IMR-90 (cell line): ENCODE measurements at regions not wholly inside any gene's neighbourhood (a gene's known extent, or its start where the extent isn't known, plus 50 kb on each side); places are given as distances from the start of the nearest gene placed in this dataset.

Experiments used
- ATAC-seq: fragments of 200-7000 bp; cut with Tn5 transposase; 2 replicates; pipeline ENCODE4 v1.9.1; 2020; ENCODE audit warnings: low read depth, mild to moderate bottlenecking, moderate library complexity
- BruUV-seq: library from RNA; stranded (reverse); fragments of 400-500 nt; replicated peaks from 2 replicates; lab custom pipeline; 2021; lab: Mats Ljungman, UMichigan
- CTCF ChIA-PET: fragments of 300-600 bp; formaldehyde crosslinking; extraction: SDS; loops from one replicate; lab custom pipeline; 2021; ENCODE audit warnings: antibody characterized with exemption; lab: Yijun Ruan, JAX
- POLR2A ChIA-PET: fragments of 300-600 bp; sonication (Branson Sonifier 250); formaldehyde crosslinking; loops from one replicate; lab custom pipeline; 2022; ENCODE audit warnings: antibody characterized with exemption; ENCODE audit not compliant: unreplicated experiment; lab: Charles Lee
- DNase-seq: peaks from one replicate; pipeline ENCODE4 v3.0.0; 2013
- H2AFZ ChIP-seq: replicated peaks from 2 replicates; pipeline ENCODE3; 2013; ENCODE audit warnings: low read length, mild to moderate bottlenecking; ENCODE audit not compliant: poor library complexity
- H2AK5ac ChIP-seq: 2 replicates; pipeline ENCODE4 v1.6.1; 2013; ENCODE audit warnings: low read depth, low read length, inconsistent platforms
- H2AK9ac ChIP-seq: replicated peaks from 2 replicates; pipeline ENCODE3; 2013; ENCODE audit warnings: mild to moderate bottlenecking, low read depth, low read length, moderate library complexity; ENCODE audit not compliant: poor library complexity
- H2BK120ac ChIP-seq: 2 replicates; pipeline ENCODE4 v1.6.1; 2013; ENCODE audit warnings: low read depth, low read length, inconsistent platforms
- H2BK15ac ChIP-seq: 3 replicates; pipeline ENCODE4 v1.6.1; 2013; ENCODE audit warnings: low read depth, low read length, inconsistent platforms
- H2BK20ac ChIP-seq: 2 replicates; pipeline ENCODE4 v1.6.1; 2013; ENCODE audit warnings: low read depth, mild to moderate bottlenecking, inconsistent platforms, low read length, moderate library complexity
- H2BK5ac ChIP-seq: 2 replicates; pipeline ENCODE4 v1.6.1; 2013; ENCODE audit warnings: mild to moderate bottlenecking, low read depth, low read length, inconsistent platforms; ENCODE audit not compliant: poor library complexity, severe bottlenecking
- H3K14ac ChIP-seq: replicated peaks from 2 replicates; pipeline ENCODE4 v1.6.1; 2013; ENCODE audit warnings: low read depth, low read length, inconsistent platforms
- H3K18ac ChIP-seq: 2 replicates; pipeline ENCODE4 v1.6.1; 2013; ENCODE audit warnings: low read depth, low read length, control low read depth
- H3K23ac ChIP-seq: 2 replicates; pipeline ENCODE4 v1.6.1; 2013; ENCODE audit warnings: low read depth, low read length, inconsistent platforms
- H3K27ac ChIP-seq: 2 replicates; pipeline ENCODE4 v1.5.1; 2013; ENCODE audit warnings: mild to moderate bottlenecking, control low read depth, low read length; ENCODE audit not compliant: insufficient read depth
- H3K27me3 ChIP-seq: 2 replicates; pipeline ENCODE4 v1.6.1; 2013; ENCODE audit warnings: low read length; ENCODE audit not compliant: control insufficient read depth, insufficient read depth
- H3K36me3 ChIP-seq: 2 replicates; pipeline ENCODE4 v1.6.1; 2013; ENCODE audit warnings: low read length, mixed read lengths; ENCODE audit not compliant: control insufficient read depth, insufficient read depth
- H3K4ac ChIP-seq: 2 replicates; pipeline ENCODE4 v1.6.1; 2013; ENCODE audit warnings: low read depth, low read length, inconsistent platforms
- H3K4me1 ChIP-seq: 2 replicates; pipeline ENCODE4 v1.6.1; 2013; ENCODE audit warnings: low read length, mixed read lengths; ENCODE audit not compliant: control insufficient read depth, insufficient read depth
- H3K4me2 ChIP-seq: 2 replicates; pipeline ENCODE4 v1.6.1; 2013; ENCODE audit warnings: low read depth, mild to moderate bottlenecking, control low read depth, low read length, moderate library complexity
- H3K4me3 ChIP-seq: 2 replicates; pipeline ENCODE4 v1.5.1; 2013; ENCODE audit warnings: low read depth, mild to moderate bottlenecking, control low read depth, low read length, moderate library complexity; ENCODE audit not compliant: insufficient read depth
- H3K56ac ChIP-seq: 2 replicates; pipeline ENCODE4 v1.6.1; 2013; ENCODE audit warnings: low read length, inconsistent platforms; ENCODE audit not compliant: insufficient read depth; ENCODE audit errors: extremely low read depth
- H3K79me1 ChIP-seq, 2 experiments: 2 replicates each; pipeline ENCODE4 v1.6.1; 2013; ENCODE audit warnings: low read length in 2 of 2, inconsistent platforms in 1 of 2, low read depth in 1 of 2
- H3K9ac ChIP-seq: 2 replicates; pipeline ENCODE4 v1.6.1; 2013; ENCODE audit warnings: low read depth, low read length, control low read depth
- H3K9me1 ChIP-seq: 2 replicates; pipeline ENCODE4 v1.6.1; 2013; ENCODE audit warnings: low read length, inconsistent platforms; ENCODE audit not compliant: insufficient read depth
- H3K9me3 ChIP-seq: 2 replicates; pipeline ENCODE4 v1.6.1; 2013; ENCODE audit warnings: low read length; ENCODE audit not compliant: control insufficient read depth, insufficient read depth
- H4K20me1 ChIP-seq: 2 replicates; pipeline ENCODE4 v1.6.1; 2013; ENCODE audit warnings: low read length, inconsistent platforms; ENCODE audit not compliant: insufficient read depth
- H4K5ac ChIP-seq: 2 replicates; pipeline ENCODE4 v1.6.1; 2013; ENCODE audit warnings: mild to moderate bottlenecking, low read depth, low read length, control low read depth
- H4K8ac ChIP-seq, 2 experiments: 2 replicates each; pipeline ENCODE4 v1.6.1; 2013; ENCODE audit warnings: low read depth in 2 of 2, low read length in 2 of 2, control low read depth in 1 of 2, inconsistent platforms in 1 of 2
- H4K91ac ChIP-seq: 2 replicates; pipeline ENCODE4 v1.6.1; 2013; ENCODE audit warnings: low read depth, low read length, inconsistent platforms; ENCODE audit not compliant: insufficient read depth
- CEBPB ChIP-seq: IDR thresholded peaks from 2 replicates; pipeline ENCODE4 v1.6.1; 2012; ENCODE audit warnings: low read depth, low read length, improper control_type of control experiment
- CHD1 ChIP-seq: IDR thresholded peaks from 2 replicates; pipeline ENCODE4 v1.6.1; 2012; ENCODE audit warnings: low read depth, low read length, improper control_type of control experiment
- CTCF ChIP-seq: conservative IDR thresholded peaks from 2 replicates; pipeline ENCODE4 v1.5.1; 2012; ENCODE audit warnings: mild to moderate bottlenecking, low read depth, low read length, improper control_type of control experiment
- MAFK ChIP-seq: IDR thresholded peaks from 2 replicates; pipeline ENCODE4 v1.6.1; 2012; ENCODE audit warnings: low read depth, low read length, improper control_type of control experiment
- POLR2A ChIP-seq: IDR thresholded peaks from 2 replicates; pipeline ENCODE4 v1.6.1; 2012; ENCODE audit warnings: mild to moderate bottlenecking, low read depth, low read length
- RAD21 ChIP-seq: IDR thresholded peaks from 2 replicates; pipeline ENCODE4 v1.6.1; 2012; ENCODE audit warnings: low read length, improper control_type of control experiment
- RCOR1 ChIP-seq: IDR thresholded peaks from 2 replicates; pipeline ENCODE4 v1.6.1; 2012; ENCODE audit warnings: mild to moderate bottlenecking, low read length, improper control_type of control experiment; ENCODE audit not compliant: insufficient replicate concordance
- RFX5 ChIP-seq: IDR thresholded peaks from 2 replicates; pipeline ENCODE4 v1.8.0; 2012; ENCODE audit warnings: low read depth, mild to moderate bottlenecking, low read length, moderate library complexity
- USF2 ChIP-seq: fragments of 150-350 bp; IDR thresholded peaks from 2 replicates; pipeline ENCODE4 v1.6.1; 2017; ENCODE audit warnings: mild to moderate bottlenecking, antibody characterized with exemption, low read length, low read depth
- WGBS, 2 experiments: methylation state at CpG; one replicate each; pipeline versions ENCODE4 v1.1.5 to v1.1.7; 2013; ENCODE audit warnings: missing lambda C conversion rate in 2 of 2; ENCODE audit not compliant: insufficient read length in 1 of 2; ENCODE audit errors: extremely low coverage in 2 of 2; 5-methylcytosine and 5-hydroxymethylcytosine counted together
- dilution Hi-C: fragments of 300-500 bp; cut with HindIII; formaldehyde crosslinking; loops from one replicate; pipeline ENCODE4 v1.14.3; 2018; ENCODE audit warnings: low sequenced_read_pairs; ENCODE audit not compliant: unreplicated experiment
- in situ Hi-C: fragments of 300-500 bp; cut with MboI; formaldehyde crosslinking; loops from 3 replicates; pipeline ENCODE4 v1.14.3; 2019; ENCODE audit warnings: low sequenced_read_pairs, inconsistent platforms, mixed read lengths
- intact Hi-C: fragments of 100-400 bp; cut with micrococcal nuclease; formaldehyde crosslinking; loops from 2 replicates; pipeline ENCODE4 v1.10.0; 2022

- POLR2A ChIA-PET: no interaction called here
- DNase-seq: no peak
Observed at GRCh38 chr9:89877051-89878002, 272.5 kb downstream of the GADD45G start.

More at GRCh38 chr9:89877051-89878002, 272.5 kb downstream of the GADD45G start:
- Histone ChIP-seq H2BK120ac (no peak overlapping the region), H3K4me2 (no peak overlapping the region), H3K79me1 (no peaks in the 10 kb centered on the region), H3K9me1 (0 out of 2 replicates have a peak, but pooled peaks cover 5% of the 10 kb centered on the region), H3K36me3 (no peaks in the 10 kb centered on the region), H3K9ac (no peak overlapping the region), H3K14ac (no peak overlapping the region), H3K27ac (no peak overlapping the region), H4K8ac (no peak overlapping the region), H2AFZ (no peak overlapping the region), H2BK15ac (no peak overlapping the region), H3K56ac (no peak overlapping the region), H2AK5ac (no peak overlapping the region), H3K4me1 (no peaks in the 10 kb centered on the region), H2BK20ac (no peak overlapping the region), H2AK9ac (no peak overlapping the region), H2BK5ac (no peak overlapping the region), H3K9me3 (no peaks in the 10 kb centered on the region), H4K91ac (no peak overlapping the region), H3K4ac (no peak overlapping the region), H3K18ac (no peak overlapping the region), H3K23ac (no peak overlapping the region), H3K4me3 (no peak overlapping the region), H4K20me1 (no peaks in the 10 kb centered on the region), H4K5ac (no peak overlapping the region), H3K27me3 (no peaks in the 10 kb centered on the region; the same call in 1 of the 2 replicates)
- BruUV-seq: no TSS peak
- intact Hi-C loops (no loop called here), dilution Hi-C loops (no loop called here), in situ Hi-C loops (no loop called here)
- TF ChIP-seq RFX5 (no peak), USF2 (no peak), CEBPB (no peak), RCOR1 (no peak), CHD1 (no peak), CTCF (no peak), MAFK (no peak), POLR2A (no peak), RAD21 (no peak)
- 81% methylated on average over 7 of the region's 18 CpGs; no CpG with 5 or more reads in 1 of the 2 experiments for WGBS, 2 experiments
- CTCF ChIA-PET: no interaction called here
- ATAC-seq: no peak
